Suprapubic skin (tissue), 4 donors: ENCODE measurements at regions not wholly inside any gene's neighbourhood (a gene's known extent, or its start where the extent isn't known, plus 50 kb on each side); places are given as distances from the start of the nearest gene placed in this dataset.

Experiments
- DNase-seq, 2 donors: peaks; one replicate each; pipeline ENCODE4 v3.0.0-alpha.2; 2019; ENCODE audit warnings: low spot score in 2 of 2
- H3K27ac ChIP-seq: fragments of 200-600 bp; sonication (generic); one replicate; pipeline ENCODE4 v1.5.1; 2019
- H3K27me3 ChIP-seq: fragments of 200-600 bp; sonication (generic); one replicate; pipeline ENCODE4 v1.5.1; 2019
- H3K36me3 ChIP-seq: fragments of 200-600 bp; sonication (generic); one replicate; pipeline ENCODE4 v1.5.1; 2019
- H3K4me1 ChIP-seq: fragments of 200-600 bp; sonication (generic); one replicate; pipeline ENCODE4 v1.5.1; 2019
- H3K4me3 ChIP-seq: fragments of 200-600 bp; sonication (generic); one replicate; pipeline ENCODE4 v1.5.1; 2019; ENCODE audit warnings: mild to moderate bottlenecking
- H3K9me3 ChIP-seq: fragments of 200-600 bp; sonication (generic); one replicate; pipeline ENCODE4 v1.5.1; 2019
- CTCF ChIP-seq, 2 donors: fragments of 200-600 bp in 1 of 2; fragments of 450-650 bp in 1 of 2; sonication (generic) in 1 of 2; IDR thresholded peaks; one replicate each; pipeline ENCODE4 v1.5.1; 2016 to 2019; ENCODE audit warnings: antibody characterized with exemption in 2 of 2, mild to moderate bottlenecking in 1 of 2, moderate library complexity in 1 of 2
- EP300 ChIP-seq: sonication (generic); formaldehyde crosslinking; IDR thresholded peaks from one replicate; pipeline ENCODE4 v1.6.1; 2017; ENCODE audit warnings: antibody characterized with exemption
- POLR2A ChIP-seq, 2 donors: fragments of 450-650 bp; IDR thresholded peaks; one replicate each; pipeline ENCODE4 v1.6.1; 2017; ENCODE audit warnings: antibody characterized with exemption in 2 of 2, mild to moderate bottlenecking in 2 of 2, moderate library complexity in 2 of 2
- POLR2AphosphoS5 ChIP-seq, 3 donors: sonication (generic); formaldehyde crosslinking; IDR thresholded peaks; one replicate each; pipeline ENCODE4 v1.6.1; 2017; ENCODE audit warnings: antibody characterized with exemption in 3 of 3
- WGBS: methylation state at CpG from one replicate; pipeline ENCODE4 v1.1.5; 2018; 5-methylcytosine and 5-hydroxymethylcytosine counted together

GRCh38 chr10:131000743-131001142 is 310.8 kb downstream of the TCERG1L start:
- H3K9me3 ChIP-seq, result no peaks in the 10 kb centered on the region
- no peaks in the 10 kb centered on the region for H3K36me3 ChIP-seq
- no peak overlapping the region for H3K4me3 ChIP-seq
- no peak for DNase-seq
- WGBS, result 82% methylated on average over 4 of the region's 4 CpGs
- no peak overlapping the region for H3K27ac ChIP-seq
- H3K4me1 ChIP-seq, result no peaks in the 10 kb centered on the region
- TF ChIP-seq POLR2A (IDR thresholded peaks at IDR 0.05) (no peak), POLR2AphosphoS5 (IDR thresholded peaks at IDR 0.05) (no peak), EP300 (no peak), CTCF (IDR thresholded peaks at IDR 0.05) (no peak)
- peaks cover 7% of the 10 kb centered on the region for H3K27me3 ChIP-seq

GRCh38 chr10:131001438-131001837 is 310.1 kb downstream of the TCERG1L start:
- Histone ChIP-seq H3K27ac (no peak overlapping the region), H3K4me1 (no peaks in the 10 kb centered on the region), H3K9me3 (no peaks in the 10 kb centered on the region), H3K36me3 (no peaks in the 10 kb centered on the region), H3K4me3 (no peak overlapping the region), H3K27me3 (peaks cover 7% of the 10 kb centered on the region)
- 73% methylated on average over 9 of the region's 9 CpGs for WGBS
- DNase-seq, result no peak
- TF ChIP-seq CTCF (IDR thresholded peaks at IDR 0.05), result no peak
- TF ChIP-seq POLR2AphosphoS5 (IDR thresholded peaks at IDR 0.05), result no peak
- no peak for TF ChIP-seq POLR2A (IDR thresholded peaks at IDR 0.05)
- TF ChIP-seq EP300, result no peak

DNA sequence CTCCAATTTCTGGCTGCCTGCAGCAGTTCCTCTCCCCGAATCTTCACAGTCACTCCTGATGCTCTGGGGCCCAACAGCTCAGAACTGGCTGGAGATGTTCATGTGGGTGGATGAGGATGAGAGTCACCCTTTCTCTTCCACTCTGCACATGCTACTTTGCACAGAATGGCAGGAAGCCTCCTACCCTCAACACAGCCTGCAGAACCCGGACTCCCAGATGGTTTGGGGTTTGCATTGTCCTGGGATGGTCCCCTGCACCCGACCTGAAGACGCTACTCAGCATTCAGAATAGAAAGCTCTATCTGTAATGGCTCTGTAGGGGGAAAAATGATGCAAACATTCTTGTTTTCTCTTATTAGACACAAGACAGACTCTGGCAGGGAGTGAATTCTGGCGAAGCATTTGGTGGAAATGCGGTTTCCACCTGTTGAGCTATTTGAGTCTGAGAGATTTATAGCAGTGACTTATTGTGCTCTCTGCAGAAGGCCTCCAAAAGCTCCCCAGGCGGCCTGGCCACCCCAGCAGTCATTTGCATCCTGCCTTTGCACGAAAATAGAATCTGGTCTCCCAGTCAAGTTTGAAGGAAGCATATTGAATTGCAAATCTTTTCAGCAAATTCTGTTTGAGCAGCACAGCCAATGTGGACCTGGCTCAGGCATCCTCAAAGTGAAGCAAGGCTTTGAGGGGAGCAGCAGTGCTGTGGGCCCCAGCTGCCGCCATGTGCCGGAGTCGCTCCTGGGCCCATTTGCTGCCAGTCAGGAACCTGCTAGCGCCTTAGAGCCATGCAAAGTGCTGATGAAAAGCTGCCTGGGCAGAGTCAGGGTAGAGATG is 309.3 kb downstream of the TCERG1L start:
- no peak for DNase-seq
- H3K27me3 ChIP-seq, result peaks cover 4% of the 10 kb centered on the region
- H3K4me1 ChIP-seq, result no peaks in the 10 kb centered on the region
- H3K36me3 ChIP-seq, result no peaks in the 10 kb centered on the region
- H3K4me3 ChIP-seq, result no peak overlapping the region
- WGBS, result 49% methylated on average over 11 of the region's 12 CpGs
- H3K27ac ChIP-seq, result no peak overlapping the region
- no peak for TF ChIP-seq POLR2A (IDR thresholded peaks at IDR 0.05)
- no peak for TF ChIP-seq CTCF (IDR thresholded peaks at IDR 0.05)
- no peak for TF ChIP-seq POLR2AphosphoS5 (IDR thresholded peaks at IDR 0.05)
- no peak for TF ChIP-seq EP300
- H3K9me3 ChIP-seq, result no peaks in the 10 kb centered on the region

- H3K4me3 ChIP-seq, result no peak overlapping the region
- WGBS, result 59% methylated on average over 4 of the region's 4 CpGs
- no peak for TF ChIP-seq CTCF (IDR thresholded peaks at IDR 0.05)
- no peak for TF ChIP-seq EP300
- TF ChIP-seq POLR2A (IDR thresholded peaks at IDR 0.05), result no peak
- no peak for TF ChIP-seq POLR2AphosphoS5 (IDR thresholded peaks at IDR 0.05)
- H3K9me3 ChIP-seq, result no peaks in the 10 kb centered on the region
- no peak for DNase-seq
- H3K36me3 ChIP-seq, result no peaks in the 10 kb centered on the region
- H3K27ac ChIP-seq, result no peak overlapping the region
- peaks cover 3% of the 10 kb centered on the region for H3K27me3 ChIP-seq
- no peaks in the 10 kb centered on the region for H3K4me1 ChIP-seq
Observed at GRCh38 chr10:131003455-131003854, 308.1 kb downstream of the TCERG1L start.

DNA sequence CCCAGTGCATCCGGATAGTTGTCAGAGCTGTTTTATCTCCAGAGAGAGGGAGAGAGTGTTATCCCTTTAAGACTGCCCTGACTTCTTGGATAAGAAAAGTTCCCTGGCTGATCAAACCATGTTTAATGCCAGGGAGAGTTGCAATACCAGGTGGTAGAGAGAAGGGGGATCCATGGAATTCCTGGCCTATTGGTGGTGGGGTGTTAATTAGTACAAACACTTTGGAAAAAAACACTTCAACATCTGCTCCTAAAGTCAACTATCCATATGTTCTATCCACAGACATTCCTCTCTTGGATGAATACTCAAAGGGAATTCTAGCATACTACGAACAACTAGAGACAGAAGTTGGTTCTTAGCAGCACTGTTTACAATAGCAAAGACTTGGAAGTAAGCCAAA is 307.2 kb downstream of the TCERG1L start:
- WGBS, result 55% methylated on average over 2 of the region's 2 CpGs
- no peak overlapping the region for H3K4me3 ChIP-seq
- TF ChIP-seq POLR2AphosphoS5 (IDR thresholded peaks at IDR 0.05), result no peak
- TF ChIP-seq EP300, result no peak
- no peak for TF ChIP-seq CTCF (IDR thresholded peaks at IDR 0.05)
- no peak for TF ChIP-seq POLR2A (IDR thresholded peaks at IDR 0.05)
- no peaks in the 10 kb centered on the region for H3K4me1 ChIP-seq
- no peak for DNase-seq
- H3K36me3 ChIP-seq, result no peaks in the 10 kb centered on the region
- H3K9me3 ChIP-seq, result no peaks in the 10 kb centered on the region
- peaks cover 3% of the 10 kb centered on the region for H3K27me3 ChIP-seq
- no peak overlapping the region for H3K27ac ChIP-seq
